ENCODE measurements at regions not wholly inside any gene's neighbourhood (a gene's known extent, or its start where the extent isn't known, plus 50 kb on each side); places are given as distances from the start of the nearest gene placed in this dataset.

DNA sequence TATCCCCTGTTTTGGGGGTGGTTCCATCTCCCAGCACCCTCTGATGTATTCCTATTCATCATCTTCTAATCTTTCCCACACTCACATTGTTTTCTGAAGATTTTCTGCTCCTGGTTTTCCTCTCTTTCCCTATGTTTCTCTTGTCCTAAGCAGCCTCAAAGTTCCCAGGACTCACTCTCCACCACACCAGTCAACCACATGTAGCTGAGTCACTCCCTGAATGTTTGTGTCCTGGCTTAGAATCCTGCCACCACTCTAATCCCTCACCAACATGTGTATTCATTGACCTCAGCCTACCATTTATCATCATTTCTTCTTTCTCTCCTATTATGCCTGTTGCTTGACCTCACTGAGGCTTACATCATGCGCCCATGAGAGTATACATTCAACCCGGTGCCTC lies 282.4 kb upstream of the ADAMTS16 start:
- TF ChIP-seq, protein P1, sequence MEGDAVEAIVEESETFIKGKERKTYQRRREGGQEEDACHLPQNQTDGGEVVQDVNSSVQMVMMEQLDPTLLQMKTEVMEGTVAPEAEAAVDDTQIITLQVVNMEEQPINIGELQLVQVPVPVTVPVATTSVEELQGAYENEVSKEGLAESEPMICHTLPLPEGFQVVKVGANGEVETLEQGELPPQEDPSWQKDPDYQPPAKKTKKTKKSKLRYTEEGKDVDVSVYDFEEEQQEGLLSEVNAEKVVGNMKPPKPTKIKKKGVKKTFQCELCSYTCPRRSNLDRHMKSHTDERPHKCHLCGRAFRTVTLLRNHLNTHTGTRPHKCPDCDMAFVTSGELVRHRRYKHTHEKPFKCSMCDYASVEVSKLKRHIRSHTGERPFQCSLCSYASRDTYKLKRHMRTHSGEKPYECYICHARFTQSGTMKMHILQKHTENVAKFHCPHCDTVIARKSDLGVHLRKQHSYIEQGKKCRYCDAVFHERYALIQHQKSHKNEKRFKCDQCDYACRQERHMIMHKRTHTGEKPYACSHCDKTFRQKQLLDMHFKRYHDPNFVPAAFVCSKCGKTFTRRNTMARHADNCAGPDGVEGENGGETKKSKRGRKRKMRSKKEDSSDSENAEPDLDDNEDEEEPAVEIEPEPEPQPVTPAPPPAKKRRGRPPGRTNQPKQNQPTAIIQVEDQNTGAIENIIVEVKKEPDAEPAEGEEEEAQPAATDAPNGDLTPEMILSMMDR (IDR thresholded peaks at IDR 0.05), result no peak
- no peak for TF ChIP-seq POLR2A (IDR thresholded peaks at IDR 0.05)
